Spinal cord (tissue), 9 donors: ENCODE measurements at regions not wholly inside any gene's neighbourhood (a gene's known extent, or its start where the extent isn't known, plus 50 kb on each side); places are given as distances from the start of the nearest gene placed in this dataset.
A peak's percentile ranks its signal among the peaks of the same experiment; 100 is the strongest.

Source experiments
- DNase-seq, 6 donors: peaks; one replicate each; pipeline versions ENCODE4 v3.0.0 to v3.0.0-alpha.2; 2013 to 2015; ENCODE audit warnings: low spot score in 6 of 6, low read depth in 4 of 6
- H3K27ac ChIP-seq: one replicate; pipeline ENCODE4 v1.5.1; 2013; ENCODE audit warnings: low read depth, low read length, control low read depth
- H3K27me3 ChIP-seq: one replicate; pipeline ENCODE4 v1.6.1; 2013; ENCODE audit warnings: low read length; ENCODE audit not compliant: control insufficient read depth, insufficient read depth
- H3K36me3 ChIP-seq: one replicate; pipeline ENCODE4 v1.6.1; 2013; ENCODE audit warnings: low read length; ENCODE audit not compliant: control insufficient read depth, insufficient read depth
- H3K4me1 ChIP-seq: one replicate; pipeline ENCODE4 v1.6.1; 2013; ENCODE audit warnings: low read length; ENCODE audit not compliant: control insufficient read depth, insufficient read depth
- H3K4me3 ChIP-seq: one replicate; pipeline ENCODE4 v1.5.1; 2013; ENCODE audit warnings: low read depth, low read length, control low read depth
- H3K9me3 ChIP-seq: one replicate; pipeline ENCODE4 v1.6.1; 2013; ENCODE audit warnings: low read length; ENCODE audit not compliant: control insufficient read depth, insufficient read depth
- WGBS: methylation state at CpG from one replicate; pipeline ENCODE4 v1.1.5; 2013; ENCODE audit warnings: missing lambda C conversion rate; ENCODE audit not compliant: insufficient coverage; 5-methylcytosine and 5-hydroxymethylcytosine counted together
- donor health status: healthy.

DNA sequence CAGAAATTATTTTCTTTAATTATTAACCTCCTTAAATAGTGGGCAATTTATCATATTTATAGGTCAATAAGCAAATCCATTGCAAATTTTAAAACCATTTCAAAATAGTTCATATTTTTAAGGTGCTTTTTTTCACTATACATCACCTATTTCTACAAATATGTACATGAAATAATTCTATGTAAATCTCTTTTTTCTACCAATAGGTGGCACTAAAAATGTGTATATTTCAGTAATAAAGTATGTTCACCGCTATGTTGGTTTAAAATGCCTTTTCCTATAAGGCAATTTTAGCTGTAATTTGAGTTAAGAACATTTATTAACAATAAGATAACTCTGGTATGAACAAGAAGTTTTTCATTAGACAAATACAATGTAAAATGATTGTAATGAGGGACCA lies 672.2 kb downstream of the KCTD8 start:
- Histone ChIP-seq H3K36me3 (no peaks in the 10 kb centered on the region), H3K4me1 (no peaks in the 10 kb centered on the region), H3K4me3 (no peak overlapping the region), H3K9me3 (no peaks in the 10 kb centered on the region), H3K27me3 (no peaks in the 10 kb centered on the region), H3K27ac (no peak overlapping the region)
- no CpG with 5 or more reads among the region's 1 CpG for WGBS
- peak in 2 of 6 donors; percentile 18 to 61 for DNase-seq

DNA sequence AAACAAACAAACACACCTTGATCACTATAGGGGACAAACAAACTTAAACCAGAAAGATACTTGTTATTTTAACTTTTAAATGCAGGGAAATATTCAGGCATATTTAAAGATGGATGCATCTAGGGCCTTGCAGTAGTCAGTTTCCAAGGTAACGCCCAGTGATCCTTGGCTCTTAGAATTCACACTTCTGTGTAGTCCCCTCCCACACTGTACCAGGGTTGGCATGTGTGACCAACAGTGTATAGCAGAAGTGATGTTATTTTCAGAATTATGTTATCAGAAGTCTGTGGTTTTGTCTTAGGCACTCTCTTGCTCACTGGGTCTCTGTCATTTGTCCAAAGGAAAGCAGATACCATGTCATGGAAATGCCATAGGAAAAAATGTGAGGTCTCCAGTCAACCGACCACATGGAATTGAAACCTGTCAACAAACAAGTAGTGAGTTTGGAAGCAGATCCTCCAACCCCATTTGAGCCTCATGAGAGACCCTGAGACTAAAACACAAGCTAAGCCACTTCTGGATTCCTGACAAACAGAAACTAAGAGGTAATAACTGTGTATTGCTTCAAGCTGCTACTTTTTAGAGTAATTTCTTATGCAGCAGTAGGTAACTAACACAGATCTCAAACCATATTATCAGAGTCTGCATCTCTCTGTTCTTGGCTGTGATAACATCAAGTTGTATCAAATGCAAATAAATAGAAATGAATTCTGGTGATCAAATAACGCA lies 670.3 kb downstream of the KCTD8 start:
- H3K4me3 ChIP-seq: no peak overlapping the region
- DNase-seq: no peak
- H3K36me3 ChIP-seq: no peaks in the 10 kb centered on the region
- no peaks in the 10 kb centered on the region for H3K27me3 ChIP-seq
- H3K9me3 ChIP-seq: no peaks in the 10 kb centered on the region
- H3K4me1 ChIP-seq: no peaks in the 10 kb centered on the region
- 100% methylated on average over 1 of the region's 3 CpGs for WGBS
- no peak overlapping the region for H3K27ac ChIP-seq

DNA sequence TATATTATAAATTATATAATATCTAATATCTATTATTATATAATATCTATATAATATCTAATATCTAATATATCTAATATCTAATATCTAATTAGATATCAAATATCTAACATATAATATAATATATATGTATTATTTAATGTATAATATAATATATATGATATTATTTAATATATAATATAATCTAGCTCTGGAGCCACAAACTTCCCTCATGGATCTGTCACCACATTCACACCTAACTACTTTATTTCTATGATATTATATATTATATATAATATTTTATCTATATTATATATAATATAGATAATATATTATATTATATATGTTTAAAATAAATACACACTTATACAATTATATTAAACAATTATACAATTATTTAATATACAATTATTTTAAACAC lies 667.5 kb downstream of the KCTD8 start:
- no peak overlapping the region for H3K27ac ChIP-seq
- H3K4me1 ChIP-seq: no peaks in the 10 kb centered on the region
- no peaks in the 10 kb centered on the region for H3K9me3 ChIP-seq
- H3K36me3 ChIP-seq: no peaks in the 10 kb centered on the region
- H3K27me3 ChIP-seq: no peaks in the 10 kb centered on the region
- DNase-seq: no peak
- H3K4me3 ChIP-seq: no peak overlapping the region

DNA sequence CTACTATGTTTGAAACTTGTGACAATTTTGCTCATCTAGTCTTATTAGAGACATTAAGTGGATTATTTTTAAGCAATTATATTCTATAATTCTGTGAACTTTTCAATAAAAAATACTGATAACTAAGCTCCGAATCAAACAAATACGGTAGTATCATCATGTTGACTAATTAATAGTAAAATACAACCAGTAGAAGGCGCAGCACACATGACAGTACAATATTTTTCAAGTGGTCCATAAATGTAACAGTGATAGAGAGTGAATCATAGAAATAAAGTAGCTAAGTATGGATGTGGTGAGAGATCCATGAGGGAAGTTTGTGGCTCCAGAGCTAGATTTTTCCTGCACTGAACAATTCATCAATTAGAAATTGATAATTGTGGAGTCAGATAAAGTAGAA lies 666.2 kb downstream of the KCTD8 start:
- no peak overlapping the region for H3K4me3 ChIP-seq
- no peak for DNase-seq
- no peaks in the 10 kb centered on the region for H3K4me1 ChIP-seq
- no peaks in the 10 kb centered on the region for H3K27me3 ChIP-seq
- H3K36me3 ChIP-seq: no peaks in the 10 kb centered on the region
- no CpG with 5 or more reads among the region's 3 CpGs for WGBS
- H3K9me3 ChIP-seq: no peaks in the 10 kb centered on the region
- H3K27ac ChIP-seq: no peak overlapping the region

DNA sequence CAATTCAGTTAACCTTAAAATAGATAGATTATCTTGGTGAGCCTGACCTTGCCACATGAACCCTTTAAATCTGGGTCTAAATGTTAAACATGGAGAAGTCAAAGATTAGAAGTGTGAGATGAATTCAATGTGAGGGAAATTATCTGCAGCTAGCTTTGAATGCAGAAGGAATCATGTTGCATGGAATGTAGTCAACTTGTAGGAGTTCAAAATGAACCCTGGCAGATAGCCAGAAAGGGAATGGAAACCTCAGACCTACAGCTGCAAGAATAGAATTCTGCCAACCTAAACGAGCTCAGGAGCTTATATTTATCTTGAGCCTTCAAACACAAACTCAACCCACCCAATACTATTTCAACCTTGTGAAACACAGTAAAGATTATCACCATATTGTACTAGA lies 632.5 kb downstream of the KCTD8 start:
- Histone ChIP-seq H3K9me3 (peaks cover 2% of the 10 kb centered on the region), H3K27ac (no peak overlapping the region), H3K27me3 (no peaks in the 10 kb centered on the region), H3K4me1 (no peaks in the 10 kb centered on the region), H3K4me3 (no peak overlapping the region), H3K36me3 (no peaks in the 10 kb centered on the region)
- DNase-seq: no peak
- no CpG with 5 or more reads among the region's 1 CpG for WGBS

DNA sequence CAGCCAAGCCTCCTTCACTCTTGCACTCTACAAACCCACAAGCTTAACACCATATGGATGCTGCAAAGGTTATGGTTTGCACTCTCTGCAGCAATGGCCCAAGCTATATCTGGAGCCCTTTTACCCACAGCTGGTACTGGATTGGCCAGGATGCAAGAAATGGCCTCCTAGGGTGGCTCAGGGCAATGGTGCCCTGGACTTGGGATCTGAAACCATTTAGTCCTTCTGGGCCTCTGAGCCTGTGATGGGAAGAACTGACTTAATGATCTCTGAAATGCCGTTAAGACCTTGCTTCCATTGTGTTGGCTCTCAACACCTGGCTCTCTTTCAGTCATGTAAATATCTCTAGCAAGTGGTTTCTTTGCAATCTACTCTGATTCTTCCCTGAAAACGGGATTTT lies 626.0 kb downstream of the KCTD8 start:
- Histone ChIP-seq H3K36me3 (no peaks in the 10 kb centered on the region), H3K4me3 (no peak overlapping the region), H3K27ac (no peak overlapping the region), H3K27me3 (no peaks in the 10 kb centered on the region), H3K4me1 (no peaks in the 10 kb centered on the region), H3K9me3 (peaks cover 9% of the 10 kb centered on the region)
- WGBS: 57% methylated on average over 1 of the region's 2 CpGs
- DNase-seq: no peak

DNA sequence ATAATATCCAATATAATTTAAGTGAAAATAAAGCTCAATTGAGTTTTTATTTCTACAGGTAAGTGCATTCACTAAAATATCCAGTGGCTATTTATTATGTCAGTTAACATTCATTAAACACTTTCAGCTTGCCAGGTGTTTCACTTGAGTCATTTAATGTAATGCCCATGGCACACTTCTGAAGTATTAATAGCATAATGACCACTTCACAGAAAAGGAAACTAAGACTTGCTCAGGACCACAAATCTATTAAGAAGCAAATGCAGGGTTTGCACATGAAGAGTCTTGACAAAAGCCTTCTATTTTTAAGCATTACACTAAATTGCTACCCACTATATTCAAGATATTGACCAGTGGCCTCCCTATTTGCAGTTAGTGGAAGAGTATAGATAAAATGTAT lies 612.7 kb downstream of the KCTD8 start:
- Histone ChIP-seq H3K36me3 (no peaks in the 10 kb centered on the region), H3K4me1 (no peaks in the 10 kb centered on the region), H3K4me3 (no peak overlapping the region), H3K27me3 (no peaks in the 10 kb centered on the region), H3K9me3 (no peaks in the 10 kb centered on the region), H3K27ac (no peak overlapping the region)
- DNase-seq: no peak

DNA sequence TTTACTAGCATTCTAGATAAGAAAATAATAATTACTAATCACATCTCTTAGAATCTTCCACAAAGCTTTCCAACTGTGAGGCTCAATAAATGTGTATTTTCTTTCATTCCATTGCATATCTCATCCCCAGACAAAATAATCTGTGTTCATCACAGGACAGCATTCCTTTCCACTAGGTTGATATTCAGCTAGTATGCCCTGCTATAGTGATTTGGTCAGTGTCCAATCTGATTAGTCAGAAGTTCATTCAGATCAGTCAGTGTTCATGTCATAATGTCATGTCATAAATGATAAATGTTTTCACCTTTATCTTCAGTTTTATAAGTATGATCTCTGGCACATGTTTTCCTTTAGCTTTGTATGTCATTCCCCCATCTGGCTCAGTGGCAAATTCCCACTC lies 611.4 kb downstream of the KCTD8 start:
- Histone ChIP-seq H3K36me3 (no peaks in the 10 kb centered on the region), H3K27me3 (no peaks in the 10 kb centered on the region), H3K9me3 (no peaks in the 10 kb centered on the region), H3K4me1 (no peaks in the 10 kb centered on the region), H3K4me3 (no peak overlapping the region), H3K27ac (no peak overlapping the region)
- DNase-seq: no peak

DNA sequence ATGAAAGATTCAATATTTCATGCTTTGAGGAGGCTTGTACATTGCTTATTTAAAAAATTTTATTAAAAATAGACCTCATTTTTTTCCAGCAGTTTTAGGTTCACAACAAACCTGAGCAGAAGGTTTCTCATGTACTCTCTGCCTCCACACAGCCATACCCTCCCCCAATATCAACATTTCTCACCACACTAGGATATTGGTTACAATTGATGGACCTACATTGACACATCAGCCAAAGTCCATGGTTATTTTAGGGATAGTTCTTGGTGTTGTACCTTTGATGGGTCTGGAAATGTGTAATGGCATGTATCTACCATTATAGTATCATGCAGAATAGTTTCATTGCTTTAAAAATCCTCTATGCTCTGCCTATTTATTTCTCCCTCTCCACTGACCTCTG lies 611.0 kb downstream of the KCTD8 start:
- Histone ChIP-seq H3K4me3 (no peak overlapping the region), H3K36me3 (no peaks in the 10 kb centered on the region), H3K27ac (no peak overlapping the region), H3K4me1 (no peaks in the 10 kb centered on the region), H3K27me3 (no peaks in the 10 kb centered on the region), H3K9me3 (no peaks in the 10 kb centered on the region)
- no peak for DNase-seq

DNA sequence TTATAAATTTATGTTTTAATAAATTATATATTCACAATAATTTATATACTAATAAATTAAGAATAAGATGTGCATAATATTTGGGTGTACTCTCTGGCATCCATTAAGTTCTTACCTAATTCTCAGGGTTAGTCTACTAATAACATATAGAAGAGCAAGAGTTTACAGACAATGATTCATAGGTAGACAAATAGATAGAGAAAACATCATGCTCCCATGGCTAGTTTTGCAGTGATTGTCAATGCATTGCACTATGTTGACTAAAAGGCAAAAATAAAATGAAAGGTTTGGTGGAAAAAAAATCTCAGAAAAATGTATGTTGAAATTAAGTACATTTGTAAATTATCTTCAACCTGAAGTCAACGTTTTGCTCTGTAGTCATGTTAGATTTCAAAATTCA lies 606.0 kb downstream of the KCTD8 start:
- Histone ChIP-seq H3K4me3 (no peak overlapping the region), H3K27ac (no peak overlapping the region), H3K9me3 (no peaks in the 10 kb centered on the region), H3K4me1 (no peaks in the 10 kb centered on the region), H3K36me3 (no peaks in the 10 kb centered on the region), H3K27me3 (no peaks in the 10 kb centered on the region)
- DNase-seq: no peak
- WGBS: no CpG with 5 or more reads among the region's 1 CpG
